GM23338 (cell line): ENCODE measurements at regions not wholly inside any gene's neighbourhood (a gene's known extent, or its start where the extent isn't known, plus 50 kb on each side); places are given as distances from the start of the nearest gene placed in this dataset.
A peak's percentile ranks its signal among the peaks of the same experiment; 100 is the strongest.

Source experiments
- ATAC-seq: fragments of 200-7000 bp; cut with Tn5 transposase; 3 replicates; pipeline ENCODE4 v1.9.1; 2020
- DNase-seq: peaks from one replicate; pipeline ENCODE4 v3.0.0-alpha.2; 2015; ENCODE audit warnings: low spot score
- H2AFZ ChIP-seq: fragments of 200-600 bp; sonication (generic); 2 replicates; pipeline ENCODE4 v1.8.0; 2016; ENCODE audit warnings: antibody characterized with exemption, mild to moderate bottlenecking, moderate library complexity
- H3F3A ChIP-seq: fragments of 200-600 bp; sonication (generic); replicated peaks from 2 replicates; pipeline ENCODE4 v1.8.0; 2017; ENCODE audit warnings: antibody characterized with exemption, mixed run types, low read depth
- H3K27ac ChIP-seq: fragments of 200-600 bp; sonication (generic); 2 replicates; pipeline ENCODE4 v1.6.1; 2016; ENCODE audit warnings: low read depth
- H3K27me3 ChIP-seq: fragments of 200-600 bp; sonication (generic); 2 replicates; pipeline ENCODE4 v1.8.0; 2016; ENCODE audit warnings: mild to moderate bottlenecking, mixed run types, moderate library complexity; ENCODE audit not compliant: insufficient read depth
- H3K36me3 ChIP-seq: fragments of 200-600 bp; sonication (generic); 2 replicates; pipeline ENCODE4 v1.8.0; 2016; ENCODE audit warnings: mild to moderate bottlenecking; ENCODE audit not compliant: insufficient read depth
- H3K4me1 ChIP-seq: fragments of 200-600 bp; sonication (generic); 2 replicates; pipeline ENCODE4 v1.8.0; 2016; ENCODE audit warnings: mild to moderate bottlenecking, moderate library complexity; ENCODE audit not compliant: insufficient read depth
- H3K4me2 ChIP-seq: fragments of 200-600 bp; sonication (generic); 2 replicates; pipeline ENCODE4 v1.7.1; 2017; ENCODE audit warnings: mixed run types
- H3K4me3 ChIP-seq: fragments of 200-600 bp; sonication (generic); 2 replicates; pipeline ENCODE4 v1.6.1; 2016; ENCODE audit warnings: mixed run types
- H3K79me2 ChIP-seq: fragments of 200-600 bp; sonication (generic); replicated peaks from 2 replicates; pipeline ENCODE4 v1.8.0; 2017; ENCODE audit warnings: mild to moderate bottlenecking; ENCODE audit not compliant: insufficient read depth
- H3K9me2 ChIP-seq: fragments of 200-600 bp; sonication (generic); 2 replicates; pipeline ENCODE4 v1.8.0; 2017; ENCODE audit not compliant: insufficient read depth
- H4K20me1 ChIP-seq: fragments of 200-600 bp; sonication (generic); replicated peaks from 2 replicates; pipeline ENCODE4 v1.8.0; 2017; ENCODE audit warnings: mild to moderate bottlenecking; ENCODE audit not compliant: insufficient read depth
- H3K27ac Mint-ChIP-seq: 2 replicates; pipeline ENCODE4 v1.8.0; 2020; ENCODE audit warnings: inconsistent platforms, mild to moderate bottlenecking, moderate library complexity, mixed read lengths
- H3K27me3 Mint-ChIP-seq: 3 replicates; pipeline ENCODE4 v1.8.0; 2022; ENCODE audit warnings: low read depth, mild to moderate bottlenecking, moderate library complexity, mixed read lengths, inconsistent platforms; ENCODE audit not compliant: insufficient read depth, poor library complexity
- H3K36me3 Mint-ChIP-seq: 3 replicates; pipeline ENCODE4 v1.8.0; 2021; ENCODE audit warnings: low read depth, mild to moderate bottlenecking, inconsistent platforms, moderate library complexity, mixed read lengths
- H3K4me1 Mint-ChIP-seq: 3 replicates; pipeline ENCODE4 v1.8.0; 2020; ENCODE audit warnings: mild to moderate bottlenecking, inconsistent platforms, mixed read lengths
- H3K4me3 Mint-ChIP-seq: 3 replicates; pipeline ENCODE4 v1.8.0; 2021; ENCODE audit warnings: moderate library complexity, mild to moderate bottlenecking, inconsistent platforms, mixed read lengths
- H3K9me3 Mint-ChIP-seq: 3 replicates; pipeline ENCODE4 v1.8.0; 2020; ENCODE audit warnings: moderate library complexity, mild to moderate bottlenecking, inconsistent platforms, mixed read lengths
- CTCF ChIP-seq, 2 experiments: fragments of 200-600 bp in 1 of 2; sonication (generic) in 1 of 2; conservative IDR thresholded peaks; 2 replicates each; pipeline versions ENCODE4 v1.5.1 to v1.6.1; 2016 to 2017; ENCODE audit warnings: antibody characterized with exemption in 2 of 2, low read depth in 2 of 2, mild to moderate bottlenecking in 2 of 2, moderate library complexity in 1 of 2
- JUNB ChIP-seq: IDR thresholded peaks from one replicate; pipeline ENCODE4 v1.6.1; 2016; ENCODE audit warnings: antibody characterized with exemption; ENCODE audit not compliant: unreplicated experiment
- POLR2AphosphoS5 ChIP-seq: IDR thresholded peaks from 2 replicates; pipeline ENCODE4 v1.6.1; 2016; ENCODE audit warnings: antibody characterized with exemption, low read depth
- ZNF114 ChIP-seq: fragments of 250-450 bp; sonication (Bioruptor Pico); IDR thresholded peaks from 2 replicates; pipeline ENCODE4 v1.5.0; 2020; ENCODE audit warnings: mild to moderate bottlenecking, moderate library complexity
- TF ChIP-seq, protein P1 (sequence below): fragments of 250-450 bp; sonication (Bioruptor Pico); IDR thresholded peaks from 2 replicates; pipeline ENCODE4 v1.5.0; 2020; ENCODE audit warnings: mild to moderate bottlenecking, moderate library complexity

DNA sequence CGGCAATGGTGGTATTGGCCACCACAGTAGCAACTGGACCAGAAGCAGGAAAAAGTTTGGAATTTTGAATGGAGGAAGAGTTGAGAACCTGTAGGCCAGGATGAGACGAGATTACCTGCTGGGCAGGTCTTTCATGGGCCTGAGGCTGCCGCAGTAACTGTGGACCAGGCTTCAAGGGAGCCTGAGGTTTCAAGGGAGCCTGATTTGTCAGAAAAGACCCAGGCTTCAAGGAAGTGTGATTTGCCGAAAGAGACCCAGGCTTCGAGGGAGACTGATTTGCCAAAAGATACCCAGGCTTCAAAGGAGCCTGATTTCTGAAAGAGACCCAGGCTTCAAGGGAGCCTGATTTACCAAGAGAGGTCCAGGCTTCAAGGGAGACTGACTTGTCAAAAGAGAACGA is 66.6 kb upstream of the ARL4D start (continued):
- TF ChIP-seq POLR2AphosphoS5 (no peak), JUNB (no peak)
- TF ChIP-seq, protein P1, sequence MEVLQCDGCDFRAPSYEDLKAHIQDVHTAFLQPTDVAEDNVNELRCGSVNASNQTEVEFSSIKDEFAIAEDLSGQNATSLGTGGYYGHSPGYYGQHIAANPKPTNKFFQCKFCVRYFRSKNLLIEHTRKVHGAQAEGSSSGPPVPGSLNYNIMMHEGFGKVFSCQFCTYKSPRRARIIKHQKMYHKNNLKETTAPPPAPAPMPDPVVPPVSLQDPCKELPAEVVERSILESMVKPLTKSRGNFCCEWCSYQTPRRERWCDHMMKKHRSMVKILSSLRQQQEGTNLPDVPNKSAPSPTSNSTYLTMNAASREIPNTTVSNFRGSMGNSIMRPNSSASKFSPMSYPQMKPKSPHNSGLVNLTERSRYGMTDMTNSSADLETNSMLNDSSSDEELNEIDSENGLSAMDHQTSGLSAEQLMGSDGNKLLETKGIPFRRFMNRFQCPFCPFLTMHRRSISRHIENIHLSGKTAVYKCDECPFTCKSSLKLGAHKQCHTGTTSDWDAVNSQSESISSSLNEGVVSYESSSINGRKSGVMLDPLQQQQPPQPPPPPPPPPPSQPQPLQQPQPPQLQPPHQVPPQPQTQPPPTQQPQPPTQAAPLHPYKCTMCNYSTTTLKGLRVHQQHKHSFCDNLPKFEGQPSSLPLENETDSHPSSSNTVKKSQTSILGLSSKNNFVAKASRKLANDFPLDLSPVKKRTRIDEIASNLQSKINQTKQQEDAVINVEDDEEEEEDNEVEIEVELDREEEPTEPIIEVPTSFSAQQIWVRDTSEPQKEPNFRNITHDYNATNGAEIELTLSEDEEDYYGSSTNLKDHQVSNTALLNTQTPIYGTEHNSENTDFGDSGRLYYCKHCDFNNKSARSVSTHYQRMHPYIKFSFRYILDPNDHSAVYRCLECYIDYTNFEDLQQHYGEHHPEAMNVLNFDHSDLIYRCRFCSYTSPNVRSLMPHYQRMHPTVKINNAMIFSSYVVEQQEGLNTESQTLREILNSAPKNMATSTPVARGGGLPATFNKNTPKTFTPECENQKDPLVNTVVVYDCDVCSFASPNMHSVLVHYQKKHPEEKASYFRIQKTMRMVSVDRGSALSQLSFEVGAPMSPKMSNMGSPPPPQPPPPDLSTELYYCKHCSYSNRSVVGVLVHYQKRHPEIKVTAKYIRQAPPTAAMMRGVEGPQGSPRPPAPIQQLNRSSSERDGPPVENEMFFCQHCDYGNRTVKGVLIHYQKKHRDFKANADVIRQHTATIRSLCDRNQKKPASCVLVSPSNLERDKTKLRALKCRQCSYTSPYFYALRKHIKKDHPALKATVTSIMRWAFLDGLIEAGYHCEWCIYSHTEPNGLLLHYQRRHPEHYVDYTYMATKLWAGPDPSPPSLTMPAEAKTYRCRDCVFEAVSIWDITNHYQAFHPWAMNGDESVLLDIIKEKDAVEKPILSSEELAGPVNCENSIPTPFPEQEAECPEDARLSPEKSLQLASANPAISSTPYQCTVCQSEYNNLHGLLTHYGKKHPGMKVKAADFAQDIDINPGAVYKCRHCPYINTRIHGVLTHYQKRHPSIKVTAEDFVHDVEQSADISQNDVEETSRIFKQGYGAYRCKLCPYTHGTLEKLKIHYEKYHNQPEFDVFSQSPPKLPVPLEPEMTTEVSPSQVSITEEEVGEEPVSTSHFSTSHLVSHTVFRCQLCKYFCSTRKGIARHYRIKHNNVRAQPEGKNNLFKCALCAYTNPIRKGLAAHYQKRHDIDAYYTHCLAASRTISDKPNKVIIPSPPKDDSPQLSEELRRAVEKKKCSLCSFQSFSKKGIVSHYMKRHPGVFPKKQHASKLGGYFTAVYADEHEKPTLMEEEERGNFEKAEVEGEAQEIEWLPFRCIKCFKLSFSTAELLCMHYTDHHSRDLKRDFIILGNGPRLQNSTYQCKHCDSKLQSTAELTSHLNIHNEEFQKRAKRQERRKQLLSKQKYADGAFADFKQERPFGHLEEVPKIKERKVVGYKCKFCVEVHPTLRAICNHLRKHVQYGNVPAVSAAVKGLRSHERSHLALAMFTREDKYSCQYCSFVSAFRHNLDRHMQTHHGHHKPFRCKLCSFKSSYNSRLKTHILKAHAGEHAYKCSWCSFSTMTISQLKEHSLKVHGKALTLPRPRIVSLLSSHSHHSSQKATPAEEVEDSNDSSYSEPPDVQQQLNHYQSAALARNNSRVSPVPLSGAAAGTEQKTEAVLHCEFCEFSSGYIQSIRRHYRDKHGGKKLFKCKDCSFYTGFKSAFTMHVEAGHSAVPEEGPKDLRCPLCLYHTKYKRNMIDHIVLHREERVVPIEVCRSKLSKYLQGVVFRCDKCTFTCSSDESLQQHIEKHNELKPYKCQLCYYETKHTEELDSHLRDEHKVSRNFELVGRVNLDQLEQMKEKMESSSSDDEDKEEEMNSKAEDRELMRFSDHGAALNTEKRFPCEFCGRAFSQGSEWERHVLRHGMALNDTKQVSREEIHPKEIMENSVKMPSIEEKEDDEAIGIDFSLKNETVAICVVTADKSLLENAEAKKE (CRISPR knock-in tag), result no peak

- Histone ChIP-seq H4K20me1 (no peaks in the 10 kb centered on the region), H3K4me2 (no peak overlapping the region), H3K4me1 (no peaks in the 10 kb centered on the region), H2AFZ (no peak overlapping the region), H3K27me3 (no peaks in the 10 kb centered on the region), H3K4me3 (no peak overlapping the region), H3K36me3 (no peaks in the 10 kb centered on the region), H3K9me2 (no peaks in the 10 kb centered on the region), H3K27ac (no peak overlapping the region), H3F3A (peaks cover 11% of the 10 kb centered on the region; the same call in 1 of the 2 replicates), H3K79me2 (no peaks in the 10 kb centered on the region)
- peak; percentile 30 to 44; a peak in 2 of 4 replicates for TF ChIP-seq CTCF (conservative IDR thresholded peaks at IDR 0.05; ENCODE audit: low read depth in 2 of 2)
- no peak for TF ChIP-seq ZNF114 (CRISPR knock-in tag)
- ATAC-seq (no peak), DNase-seq (peak; percentile 41)
- Mint-ChIP-seq H3K9me3 (peaks cover 22% of the 10 kb centered on the region), H3K27ac (no peak overlapping the region), H3K4me1 (peaks cover 4% of the 10 kb centered on the region), H3K36me3 (peaks cover 13% of the 10 kb centered on the region; the same call in 2 of the 3 replicates), H3K27me3 (peaks cover 5% of the 10 kb centered on the region), H3K4me3 (no peak overlapping the region)
Measured at GRCh38 chr17:43330876-43331639, 67.7 kb upstream of the ARL4D start.
